ENCODE measurements at regions not wholly inside any gene's neighbourhood (a gene's known extent, or its start where the extent isn't known, plus 50 kb on each side); places are given as distances from the start of the nearest gene placed in this dataset.

DNA sequence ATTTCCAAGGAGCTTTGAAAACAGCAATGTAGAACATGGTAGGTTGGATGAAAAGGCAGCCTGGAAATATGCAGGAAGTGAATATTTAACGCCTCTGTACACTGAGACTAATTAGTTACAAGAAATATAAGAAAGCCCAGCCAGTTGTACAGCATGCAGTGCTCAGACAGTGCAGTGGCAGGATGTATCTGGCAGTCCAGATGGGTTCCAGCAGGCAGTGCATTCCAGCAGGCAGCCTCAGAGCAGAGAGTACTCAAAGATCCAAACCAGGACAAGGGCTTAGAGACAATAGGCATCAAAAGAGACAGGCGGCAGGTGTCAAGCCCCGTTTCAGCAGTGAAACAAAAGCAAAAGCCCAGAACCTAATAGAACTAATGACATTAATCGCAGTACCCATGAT lies 2776.3 kb downstream of the PCDH9 start:
- no peak overlapping the region for H3K4me3 ChIP-seq (ENCODE audit: insufficient read depth, low read depth, low read length)
- no peak overlapping the region for H2AK5ac ChIP-seq (ENCODE audit: low read depth, low read length)
- no peaks in the 10 kb centered on the region for H3K9me1 ChIP-seq (ENCODE audit: insufficient read depth, low read length)
- no peak overlapping the region for H2AK9ac ChIP-seq (replicated peaks; ENCODE audit: low read depth, low read length, poor library complexity)
- H3K4me2 ChIP-seq (ENCODE audit: low read depth, low read length) = no peak overlapping the region
- ATAC-seq (ENCODE audit: low read depth) (peak; percentile 46; the same call in 1 of the 2 replicates), DNase-seq (peak; percentile 1)
- no peak overlapping the region for H3K18ac ChIP-seq (ENCODE audit: low read depth, low read length)
- no peak overlapping the region for H2BK20ac ChIP-seq (ENCODE audit: low read depth, low read length)
- no peaks in the 10 kb centered on the region for H3K9me3 ChIP-seq (ENCODE audit: control insufficient read depth, insufficient read depth, low read length)
- CTCF ChIA-PET = no interaction called here
- no peaks in the 10 kb centered on the region for H4K20me1 ChIP-seq (ENCODE audit: insufficient read depth, low read length)
- H3K27ac ChIP-seq (ENCODE audit: insufficient read depth, low read length) = no peak overlapping the region
- H4K91ac ChIP-seq (ENCODE audit: insufficient read depth, low read depth, low read length) = no peak overlapping the region
- BruUV-seq (replicated peaks) = no TSS peak
- H2BK120ac ChIP-seq (ENCODE audit: low read depth, low read length) = no peak overlapping the region
- dilution Hi-C loops (cut with HindIII; ENCODE audit: low sequenced_read_pairs, unreplicated experiment) = no loop called here
- H4K8ac ChIP-seq (ENCODE audit: low read depth in 2 of 2, low read length in 2 of 2) = no peak overlapping the region
- H3K56ac ChIP-seq (ENCODE audit: extremely low read depth, insufficient read depth, low read length) = no peak overlapping the region
- in situ Hi-C loops (cut with MboI; ENCODE audit: low sequenced_read_pairs) = no loop called here
- H2AFZ ChIP-seq (replicated peaks; ENCODE audit: low read length, poor library complexity) = no peak overlapping the region
- H4K5ac ChIP-seq (ENCODE audit: low read depth, low read length) = no peak overlapping the region
- no peak overlapping the region for H3K9ac ChIP-seq (ENCODE audit: low read depth, low read length)
- no peaks in the 10 kb centered on the region for H3K4me1 ChIP-seq (ENCODE audit: control insufficient read depth, insufficient read depth, low read length)
- no peaks in the 10 kb centered on the region for H3K27me3 ChIP-seq (ENCODE audit: control insufficient read depth, insufficient read depth, low read length)
- H3K14ac ChIP-seq (replicated peaks; ENCODE audit: low read depth, low read length) = no peak overlapping the region
- POLR2A ChIA-PET (ENCODE audit: unreplicated experiment) = no interaction called here
- H2BK15ac ChIP-seq (ENCODE audit: low read depth, low read length) = no peak overlapping the region
- no peaks in the 10 kb centered on the region for H3K79me1 ChIP-seq (ENCODE audit: low read depth in 1 of 2, low read length in 2 of 2)
- H2BK5ac ChIP-seq (ENCODE audit: low read depth, low read length, poor library complexity, severe bottlenecking) = no peak overlapping the region
- no CpG with 5 or more reads among the region's 4 CpGs for WGBS, 2 experiments (ENCODE audit: extremely low coverage in 2 of 2, insufficient read length in 1 of 2)
- no peak overlapping the region for H3K23ac ChIP-seq (ENCODE audit: low read depth, low read length)
- intact Hi-C loops (cut with micrococcal nuclease) = loop anchor here (10.0 kb wide), 1 partner anchor 299 kb away; no protein-coding TSS in a partner anchor
- TF ChIP-seq MAZ (IDR thresholded peaks at IDR 0.05; ENCODE audit: borderline replicate concordance, low read depth, low read length) (no peak), FOS (IDR thresholded peaks at IDR 0.05; ENCODE audit: low read depth, low read length) (no peak), MAFK (IDR thresholded peaks at IDR 0.05; ENCODE audit: low read depth, low read length) (no peak), POLR2A (IDR thresholded peaks at IDR 0.05; ENCODE audit: low read depth, low read length) (no peak), BHLHE40 (IDR thresholded peaks at IDR 0.05; ENCODE audit: low read depth, low read length) (no peak), RCOR1 (IDR thresholded peaks at IDR 0.05; ENCODE audit: insufficient replicate concordance, low read length) (no peak), RFX5 (IDR thresholded peaks at IDR 0.05; ENCODE audit: low read depth, low read length) (no peak), NFE2L2 (IDR thresholded peaks at IDR 0.05; ENCODE audit: low read depth, low read length) (no peak), CHD1 (IDR thresholded peaks at IDR 0.05; ENCODE audit: low read depth, low read length) (no peak), RAD21 (IDR thresholded peaks at IDR 0.05; ENCODE audit: low read length) (no peak), SMC3 (IDR thresholded peaks at IDR 0.05; ENCODE audit: low read depth, low read length) (no peak), CEBPB (IDR thresholded peaks at IDR 0.05; ENCODE audit: low read depth, low read length) (no peak), MXI1 (IDR thresholded peaks at IDR 0.05; ENCODE audit: borderline replicate concordance, low read depth, low read length) (no peak)
- TF ChIP-seq, protein P1, sequence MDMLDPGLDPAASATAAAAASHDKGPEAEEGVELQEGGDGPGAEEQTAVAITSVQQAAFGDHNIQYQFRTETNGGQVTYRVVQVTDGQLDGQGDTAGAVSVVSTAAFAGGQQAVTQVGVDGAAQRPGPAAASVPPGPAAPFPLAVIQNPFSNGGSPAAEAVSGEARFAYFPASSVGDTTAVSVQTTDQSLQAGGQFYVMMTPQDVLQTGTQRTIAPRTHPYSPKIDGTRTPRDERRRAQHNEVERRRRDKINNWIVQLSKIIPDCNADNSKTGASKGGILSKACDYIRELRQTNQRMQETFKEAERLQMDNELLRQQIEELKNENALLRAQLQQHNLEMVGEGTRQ (IDR thresholded peaks at IDR 0.05; ENCODE audit: low read depth, low read length) = no peak
- TF ChIP-seq, protein P2, sequence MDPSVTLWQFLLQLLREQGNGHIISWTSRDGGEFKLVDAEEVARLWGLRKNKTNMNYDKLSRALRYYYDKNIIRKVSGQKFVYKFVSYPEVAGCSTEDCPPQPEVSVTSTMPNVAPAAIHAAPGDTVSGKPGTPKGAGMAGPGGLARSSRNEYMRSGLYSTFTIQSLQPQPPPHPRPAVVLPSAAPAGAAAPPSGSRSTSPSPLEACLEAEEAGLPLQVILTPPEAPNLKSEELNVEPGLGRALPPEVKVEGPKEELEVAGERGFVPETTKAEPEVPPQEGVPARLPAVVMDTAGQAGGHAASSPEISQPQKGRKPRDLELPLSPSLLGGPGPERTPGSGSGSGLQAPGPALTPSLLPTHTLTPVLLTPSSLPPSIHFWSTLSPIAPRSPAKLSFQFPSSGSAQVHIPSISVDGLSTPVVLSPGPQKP (IDR thresholded peaks at IDR 0.05; ENCODE audit: borderline replicate concordance, low read depth, low read length) = no peak
- TF ChIP-seq, protein P3, sequence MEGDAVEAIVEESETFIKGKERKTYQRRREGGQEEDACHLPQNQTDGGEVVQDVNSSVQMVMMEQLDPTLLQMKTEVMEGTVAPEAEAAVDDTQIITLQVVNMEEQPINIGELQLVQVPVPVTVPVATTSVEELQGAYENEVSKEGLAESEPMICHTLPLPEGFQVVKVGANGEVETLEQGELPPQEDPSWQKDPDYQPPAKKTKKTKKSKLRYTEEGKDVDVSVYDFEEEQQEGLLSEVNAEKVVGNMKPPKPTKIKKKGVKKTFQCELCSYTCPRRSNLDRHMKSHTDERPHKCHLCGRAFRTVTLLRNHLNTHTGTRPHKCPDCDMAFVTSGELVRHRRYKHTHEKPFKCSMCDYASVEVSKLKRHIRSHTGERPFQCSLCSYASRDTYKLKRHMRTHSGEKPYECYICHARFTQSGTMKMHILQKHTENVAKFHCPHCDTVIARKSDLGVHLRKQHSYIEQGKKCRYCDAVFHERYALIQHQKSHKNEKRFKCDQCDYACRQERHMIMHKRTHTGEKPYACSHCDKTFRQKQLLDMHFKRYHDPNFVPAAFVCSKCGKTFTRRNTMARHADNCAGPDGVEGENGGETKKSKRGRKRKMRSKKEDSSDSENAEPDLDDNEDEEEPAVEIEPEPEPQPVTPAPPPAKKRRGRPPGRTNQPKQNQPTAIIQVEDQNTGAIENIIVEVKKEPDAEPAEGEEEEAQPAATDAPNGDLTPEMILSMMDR (conservative IDR thresholded peaks at IDR 0.05; ENCODE audit: low read depth, low read length) = no peak
- H3K4ac ChIP-seq (ENCODE audit: low read depth, low read length) = no peak overlapping the region
- H3K36me3 ChIP-seq (ENCODE audit: control insufficient read depth, insufficient read depth, low read length) = no peaks in the 10 kb centered on the region
